ENCODE measurements at regions not wholly inside any gene's neighbourhood (a gene's known extent, or its start where the extent isn't known, plus 50 kb on each side); places are given as distances from the start of the nearest gene placed in this dataset.

GRCh38 chr6:164889980-164890379, 419.4 kb downstream of the C6orf118 start:
- TF ChIP-seq CTCF (IDR thresholded peaks at IDR 0.05), result no peak
- no peak for TF ChIP-seq POLR2A (IDR thresholded peaks at IDR 0.05)
- TF ChIP-seq POLR2AphosphoS5 (IDR thresholded peaks at IDR 0.05), result no peak
